Smooth muscle cell (in vitro differentiated cells): ENCODE measurements at regions not wholly inside any gene's neighbourhood (a gene's known extent, or its start where the extent isn't known, plus 50 kb on each side); places are given as distances from the start of the nearest gene placed in this dataset.

Experiments
- DNase-seq: peaks from one replicate; lab custom pipeline; 2025; ENCODE audit not compliant: unreplicated experiment; lab: John Stamatoyannopoulos, UW
- H2AFZ ChIP-seq: fragments of 200-600 bp; sonication (generic); 2 replicates; pipeline ENCODE4 v1.6.0; 2016; ENCODE audit warnings: antibody characterized with exemption, low read depth, mild to moderate bottlenecking
- H3F3A ChIP-seq: fragments of 200-600 bp; sonication (generic); 2 replicates; pipeline ENCODE4 v1.6.0; 2017; ENCODE audit warnings: antibody characterized with exemption, low read depth
- H3K27ac ChIP-seq: fragments of 200-600 bp; sonication (generic); 2 replicates; pipeline ENCODE4 v1.5.1; 2016; ENCODE audit warnings: low read depth, mild to moderate bottlenecking
- H3K27me3 ChIP-seq: fragments of 200-600 bp; sonication (generic); 2 replicates; pipeline ENCODE4 v1.6.1; 2016; ENCODE audit warnings: low read depth, mild to moderate bottlenecking
- H3K36me3 ChIP-seq: fragments of 200-600 bp; sonication (generic); 2 replicates; pipeline ENCODE4 v1.5.1; 2016; ENCODE audit warnings: low read depth
- H3K4me1 ChIP-seq: fragments of 200-600 bp; sonication (generic); 2 replicates; pipeline ENCODE4 v1.5.1; 2016; ENCODE audit warnings: low read depth
- H3K4me2 ChIP-seq: fragments of 200-600 bp; sonication (generic); 2 replicates; pipeline ENCODE4 v1.6.0; 2016; ENCODE audit warnings: mild to moderate bottlenecking
- H3K4me3 ChIP-seq: fragments of 200-600 bp; sonication (generic); 2 replicates; pipeline ENCODE4 v1.5.1; 2016; ENCODE audit warnings: mild to moderate bottlenecking
- H3K79me2 ChIP-seq: fragments of 200-600 bp; sonication (generic); 2 replicates; pipeline ENCODE4 v1.6.0; 2016; ENCODE audit warnings: low read depth, mild to moderate bottlenecking
- H3K9ac ChIP-seq: fragments of 200-600 bp; sonication (generic); 2 replicates; pipeline ENCODE4 v1.6.0; 2016; ENCODE audit warnings: low read depth
- H3K9me3 ChIP-seq: fragments of 200-600 bp; sonication (generic); replicated peaks from 2 replicates; pipeline ENCODE4 v1.5.1; 2016; ENCODE audit warnings: low read depth
- H4K20me1 ChIP-seq: fragments of 200-600 bp; sonication (generic); 2 replicates; pipeline ENCODE4 v1.6.0; 2016; ENCODE audit warnings: low read depth
- CTCF ChIP-seq: fragments of 200-600 bp; sonication (generic); IDR thresholded peaks from 2 replicates; pipeline ENCODE4 v1.5.1; 2017; ENCODE audit warnings: borderline replicate concordance, mild to moderate bottlenecking, antibody characterized with exemption; ENCODE audit not compliant: insufficient read depth, poor library complexity, severe bottlenecking
- WGBS: methylation state at CpG from one replicate; pipeline ENCODE4 v1.1.7; 2016; ENCODE audit warnings: low lambda C conversion rate; 5-methylcytosine and 5-hydroxymethylcytosine counted together

GRCh38 chr1:234726359-234726943 lies 116.5 kb upstream of the IRF2BP2 start:
- no peaks in the 10 kb centered on the region for H4K20me1 ChIP-seq
- no peaks in the 10 kb centered on the region for H3K9me3 ChIP-seq
- no peak for TF ChIP-seq CTCF
- H2AFZ ChIP-seq, result no peak overlapping the region
- H3F3A ChIP-seq, result peaks cover 71% of the 10 kb centered on the region
- H3K27me3 ChIP-seq, result no peaks in the 10 kb centered on the region
- H3K9ac ChIP-seq, result peak overlapping the region; percentile 92
- no peaks in the 10 kb centered on the region for H3K79me2 ChIP-seq
- H3K4me3 ChIP-seq, result no peak overlapping the region
- no peaks in the 10 kb centered on the region for H3K36me3 ChIP-seq
- peak overlapping the region; percentile 98 for H3K27ac ChIP-seq
- H3K4me2 ChIP-seq, result peak overlapping the region; percentile 28
- no peak for DNase-seq
- 66% methylated on average over 12 of the region's 12 CpGs for WGBS
- peaks cover 51% of the 10 kb centered on the region for H3K4me1 ChIP-seq

GRCh38 chr1:234725177-234726132 lies 115.5 kb upstream of the IRF2BP2 start:
- Histone ChIP-seq H3K27ac (peak overlapping the region; percentile 98), H3F3A (peaks cover 64% of the 10 kb centered on the region), H3K27me3 (no peaks in the 10 kb centered on the region), H3K36me3 (no peaks in the 10 kb centered on the region), H4K20me1 (no peaks in the 10 kb centered on the region), H3K4me3 (no peak overlapping the region), H2AFZ (no peak overlapping the region), H3K9me3 (no peaks in the 10 kb centered on the region), H3K4me1 (peaks cover 51% of the 10 kb centered on the region), H3K79me2 (no peaks in the 10 kb centered on the region), H3K9ac (peak overlapping the region; percentile 92), H3K4me2 (peak overlapping the region; percentile 70)
- WGBS, result 72% methylated on average over 12 of the region's 12 CpGs
- DNase-seq, result no peak
- TF ChIP-seq CTCF, result no peak

GRCh38 chr1:234724516-234725176 lies 114.7 kb upstream of the IRF2BP2 start:
- WGBS, result 26% methylated on average over 16 of the region's 16 CpGs
- Histone ChIP-seq H4K20me1 (no peaks in the 10 kb centered on the region), H3F3A (peaks cover 56% of the 10 kb centered on the region), H3K4me1 (peaks cover 51% of the 10 kb centered on the region), H3K36me3 (no peaks in the 10 kb centered on the region), H3K9me3 (no peaks in the 10 kb centered on the region), H3K4me2 (peak overlapping the region; percentile 70), H3K4me3 (peak overlapping the region; percentile 11), H2AFZ (no peak overlapping the region), H3K27me3 (no peaks in the 10 kb centered on the region), H3K27ac (peak overlapping the region; percentile 98), H3K9ac (peak overlapping the region; percentile 92), H3K79me2 (no peaks in the 10 kb centered on the region)
- no peak for TF ChIP-seq CTCF
- peak; percentile 73 for DNase-seq
